ENCODE measurements at regions not wholly inside any gene's neighbourhood (a gene's known extent, or its start where the extent isn't known, plus 50 kb on each side); places are given as distances from the start of the nearest gene placed in this dataset.
"Not testable (repeated sequence)": the region's sequence is repeated elsewhere in the genome, so short reads cannot be mapped to it uniquely, and the experiment has no call there.

- DNase-seq (ENCODE audit: low spot score) = no peak
Measured at GRCh38 chrX:96502507-96502906, 182.1 kb upstream of the DIAPH2 start.

GRCh38 chrX:96529386-96529785 lies 155.3 kb upstream of the DIAPH2 start:
- DNase-seq (ENCODE audit: low spot score) = not testable (repeated sequence)

- peak; percentile 21 for DNase-seq (ENCODE audit: low spot score)
Measured at GRCh38 chrX:96538104-96538725, 146.4 kb upstream of the DIAPH2 start.

- no peak for DNase-seq (ENCODE audit: low spot score)
Measured at GRCh38 chrX:96540111-96540631, 144.5 kb upstream of the DIAPH2 start.

GRCh38 chrX:96546281-96546680 lies 138.4 kb upstream of the DIAPH2 start:
- DNase-seq (ENCODE audit: low spot score) = not testable (repeated sequence)

- no peak for DNase-seq (ENCODE audit: low spot score)
Measured at GRCh38 chrX:96551322-96551872, 133.2 kb upstream of the DIAPH2 start.

GRCh38 chrX:96556886-96557285 lies 127.8 kb upstream of the DIAPH2 start:
- DNase-seq (ENCODE audit: low spot score) = no peak

- DNase-seq (ENCODE audit: low spot score) = not testable (repeated sequence)
Measured at GRCh38 chrX:96561129-96561528, 123.5 kb upstream of the DIAPH2 start.

GRCh38 chrX:96563646-96564045 lies 121.0 kb upstream of the DIAPH2 start:
- DNase-seq (ENCODE audit: low spot score) = peak; percentile 70

- peak; percentile 22 for DNase-seq (ENCODE audit: low spot score)
Measured at GRCh38 chrX:96564595-96564994, 120.0 kb upstream of the DIAPH2 start.

- DNase-seq (ENCODE audit: low spot score) = no peak
Measured at GRCh38 chrX:96566878-96567277, 117.8 kb upstream of the DIAPH2 start.

GRCh38 chrX:96568071-96568470 lies 116.6 kb upstream of the DIAPH2 start:
- DNase-seq (ENCODE audit: low spot score) = no peak

GRCh38 chrX:96569034-96569433 lies 115.6 kb upstream of the DIAPH2 start:
- no peak for DNase-seq (ENCODE audit: low spot score)

- no peak for DNase-seq (ENCODE audit: low spot score)
Measured at GRCh38 chrX:96575011-96575410, 109.6 kb upstream of the DIAPH2 start.

- no peak for DNase-seq (ENCODE audit: low spot score)
Measured at GRCh38 chrX:96576368-96576767, 108.3 kb upstream of the DIAPH2 start.

GRCh38 chrX:96578781-96579180 lies 105.9 kb upstream of the DIAPH2 start:
- DNase-seq (ENCODE audit: low spot score) = no peak

- DNase-seq (ENCODE audit: low spot score) = no peak
Measured at GRCh38 chrX:96579252-96579651, 105.4 kb upstream of the DIAPH2 start.

GRCh38 chrX:96590403-96590802 lies 94.2 kb upstream of the DIAPH2 start:
- DNase-seq (ENCODE audit: low spot score) = no peak

- no peak for DNase-seq (ENCODE audit: low spot score)
Measured at GRCh38 chrX:96591421-96591820, 93.2 kb upstream of the DIAPH2 start.

- not testable (repeated sequence) for DNase-seq (ENCODE audit: low spot score)
Measured at GRCh38 chrX:96597847-96598246, 86.8 kb upstream of the DIAPH2 start.

GRCh38 chrX:96611619-96612362 lies 72.9 kb upstream of the DIAPH2 start:
- DNase-seq (ENCODE audit: low spot score) = no peak

GRCh38 chrX:96615448-96615847 lies 69.2 kb upstream of the DIAPH2 start:
- DNase-seq (ENCODE audit: low spot score) = no peak

GRCh38 chrX:96619588-96619987 lies 65.1 kb upstream of the DIAPH2 start:
- no peak for DNase-seq (ENCODE audit: low spot score)

All from H4 (cell line).